ENCODE measurements at regions not wholly inside any gene's neighbourhood (a gene's known extent, or its start where the extent isn't known, plus 50 kb on each side); places are given as distances from the start of the nearest gene placed in this dataset.
"Not testable (repeated sequence)": the region's sequence is repeated elsewhere in the genome, so short reads cannot be mapped to it uniquely, and the experiment has no call there.

DNA sequence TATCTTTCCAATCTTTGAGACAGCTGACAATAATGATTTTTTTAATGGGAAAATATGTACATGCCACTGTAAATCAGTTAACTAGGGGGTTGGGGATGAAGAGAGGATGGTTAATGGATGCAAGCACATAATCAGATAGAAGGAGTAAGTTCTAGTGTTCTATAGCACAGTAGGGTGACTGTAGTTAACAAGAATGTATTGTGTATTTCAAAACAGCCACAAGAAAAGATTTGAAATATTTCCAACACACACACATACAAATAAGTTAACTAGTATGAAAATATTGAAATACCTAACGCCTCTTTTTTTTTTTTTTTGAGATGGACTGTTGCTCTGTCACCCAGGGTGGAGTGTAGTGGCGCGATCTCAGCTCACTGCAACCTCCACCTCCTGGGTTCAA is 153.4 kb upstream of the SALL4 start:
- DNase-seq, result no peak

DNA sequence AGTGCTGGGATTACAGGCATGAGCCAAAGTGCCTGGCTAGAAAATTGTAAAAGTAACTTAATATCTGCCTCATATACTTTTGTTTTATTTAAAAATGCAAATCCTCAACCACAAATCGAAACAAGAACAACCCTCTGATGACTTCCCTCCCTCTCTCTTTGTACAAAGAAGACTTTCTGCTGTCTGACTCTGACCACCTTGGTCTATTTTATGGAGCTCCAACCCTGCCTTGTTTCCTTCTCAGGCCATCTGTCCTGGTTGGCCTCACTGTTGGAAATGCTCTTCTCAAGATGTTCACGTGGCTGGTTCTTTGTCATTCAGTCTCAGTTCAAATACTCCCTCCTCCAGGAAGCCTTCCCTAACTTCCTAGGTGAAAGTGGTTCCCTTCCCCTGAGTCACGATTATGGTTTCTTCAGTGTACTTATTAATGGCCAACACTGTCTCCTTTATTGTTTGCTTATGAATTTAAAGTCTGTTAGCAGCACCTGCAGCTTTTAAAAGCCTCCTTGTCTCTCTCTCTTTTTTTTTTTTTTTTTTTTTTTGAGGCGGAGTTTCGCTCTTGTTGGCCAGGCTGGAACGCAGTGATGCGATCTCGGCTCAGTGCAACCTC is 151.5 kb upstream of the SALL4 start:
- DNase-seq, result no peak

DNA sequence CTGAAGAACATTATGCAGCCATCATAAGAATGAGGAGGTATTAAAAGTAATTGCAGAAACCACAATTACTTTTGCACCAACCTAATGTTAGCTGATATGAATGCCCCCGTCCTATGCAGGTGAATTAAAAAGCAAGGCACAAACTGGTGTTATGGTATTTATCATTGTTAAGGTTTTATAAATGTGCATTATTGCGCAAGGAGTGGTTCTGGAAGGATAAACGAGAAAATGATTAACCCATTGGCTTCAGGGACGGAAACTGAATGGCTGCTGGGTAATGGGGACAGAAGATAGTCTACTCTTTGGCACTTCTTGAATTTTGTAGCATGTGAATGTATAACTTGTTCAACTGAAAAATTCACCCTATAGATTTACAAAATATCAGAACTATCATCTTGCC is 148.6 kb upstream of the SALL4 start:
- DNase-seq, result no peak

DNA sequence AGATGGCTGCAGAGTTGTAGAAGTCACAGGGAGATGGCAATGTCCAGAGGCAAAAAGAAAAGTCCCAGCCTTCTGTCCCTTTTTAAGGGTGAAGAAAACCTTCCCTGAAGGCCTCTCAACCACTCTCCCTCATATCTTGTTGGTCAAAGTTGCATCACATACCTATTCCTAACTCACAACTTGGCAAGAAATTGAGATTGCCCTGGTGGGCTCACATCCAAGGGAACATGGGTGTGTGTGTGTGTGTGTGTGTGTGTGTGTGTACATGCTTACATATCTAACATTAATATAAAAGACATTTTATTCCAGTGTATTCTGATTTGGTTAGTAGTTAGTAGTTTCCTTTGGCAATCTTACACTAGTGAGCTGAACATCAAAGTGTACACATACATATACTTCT is 144.3 kb upstream of the SALL4 start:
- DNase-seq, result no peak

DNA sequence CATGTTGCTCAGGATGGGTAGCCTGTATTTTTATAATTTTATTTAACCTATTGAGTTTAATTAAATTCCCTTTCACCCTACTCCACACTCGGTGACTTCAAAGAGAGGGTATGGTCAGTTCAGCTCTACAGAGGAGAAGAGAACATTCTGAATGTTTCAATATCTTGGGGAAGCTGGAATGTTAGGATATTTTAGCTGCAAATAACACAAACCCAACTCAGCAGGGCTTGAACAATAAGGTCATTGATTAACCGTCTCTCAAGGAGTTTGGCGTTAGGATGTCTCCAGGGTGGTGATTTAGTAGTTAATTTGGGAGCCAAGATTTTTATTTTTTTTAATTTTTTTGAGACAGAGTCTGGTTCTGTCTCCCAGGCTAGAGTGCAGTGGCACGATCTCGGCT is 143.6 kb upstream of the SALL4 start:
- no peak for DNase-seq

DNA sequence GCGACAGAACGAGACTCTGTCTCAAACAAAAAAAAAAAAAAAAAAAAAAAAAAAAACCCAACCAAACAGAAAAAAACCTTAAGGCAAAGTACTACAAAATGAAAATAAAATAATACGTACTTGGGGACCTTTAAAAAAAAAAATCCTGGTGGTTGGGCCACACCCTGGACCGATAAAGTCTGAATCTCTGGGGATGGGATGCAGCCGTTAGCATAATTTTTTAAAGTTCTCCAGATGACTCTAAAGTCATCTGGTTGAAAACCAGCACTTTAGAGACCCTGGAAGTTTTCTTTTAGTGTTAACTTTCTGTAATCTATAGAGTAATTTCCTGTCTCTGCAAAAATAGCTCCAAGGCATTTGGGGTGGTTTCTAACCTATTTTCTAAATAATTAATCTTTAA is 142.9 kb upstream of the SALL4 start:
- no peak for DNase-seq

DNA sequence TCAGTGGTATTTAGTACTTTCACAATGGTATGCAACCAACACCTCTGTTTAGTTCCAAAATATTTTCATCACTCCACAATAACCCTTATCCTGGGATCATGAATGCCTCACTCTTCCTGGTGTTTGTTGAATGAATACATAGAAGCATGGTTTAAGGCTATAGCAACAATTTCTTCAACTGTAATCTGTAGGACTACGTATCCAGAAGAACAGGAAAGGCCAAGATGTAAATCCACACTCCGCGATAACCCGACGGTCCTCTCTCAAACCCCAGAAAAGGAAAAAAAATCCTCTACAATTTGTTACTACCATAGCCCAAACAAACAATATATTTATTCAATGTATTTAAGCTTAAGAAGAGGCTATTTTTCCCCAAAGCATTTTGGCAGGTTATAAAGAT is 141.4 kb upstream of the SALL4 start:
- no peak for DNase-seq

DNA sequence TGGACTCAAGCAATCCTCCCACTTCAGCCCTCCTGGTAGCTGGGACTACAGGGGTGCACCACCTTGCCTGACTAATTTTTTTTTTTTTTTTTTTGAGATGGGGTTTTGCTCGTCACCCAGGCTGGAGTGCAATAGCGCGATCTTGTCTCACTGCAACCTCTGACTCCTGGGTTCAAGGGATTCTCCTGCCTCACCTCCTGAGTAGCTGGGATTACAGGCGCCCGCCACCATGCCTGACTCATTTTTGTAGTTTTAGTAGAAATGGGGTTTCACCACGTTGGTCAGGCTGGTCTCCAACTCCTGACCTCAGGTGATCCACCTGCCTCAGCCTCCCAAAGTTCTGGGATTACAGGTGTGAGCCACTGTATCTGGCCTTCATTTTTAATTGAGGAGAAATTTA is 141.0 kb upstream of the SALL4 start:
- DNase-seq, result not testable (repeated sequence)

DNA sequence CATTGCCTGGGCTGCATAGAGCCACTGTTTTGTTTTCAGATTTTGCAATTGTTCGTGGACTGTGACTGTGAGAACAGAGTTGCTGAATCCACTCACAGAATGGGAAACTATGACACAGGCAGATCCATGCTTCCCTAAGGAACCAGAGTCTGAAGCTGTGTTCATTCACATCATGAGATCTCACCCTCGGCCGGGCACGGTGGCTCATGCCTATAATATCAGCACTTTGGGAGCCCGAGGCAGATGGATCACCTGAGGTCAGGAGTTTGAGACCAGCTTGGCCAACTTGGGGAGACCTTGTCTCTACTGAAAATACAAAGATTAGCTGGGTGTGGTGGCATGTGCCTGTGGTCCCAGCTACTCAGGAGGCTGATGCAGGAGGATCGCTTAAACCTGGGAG is 139.2 kb upstream of the SALL4 start:
- no peak for DNase-seq

DNA sequence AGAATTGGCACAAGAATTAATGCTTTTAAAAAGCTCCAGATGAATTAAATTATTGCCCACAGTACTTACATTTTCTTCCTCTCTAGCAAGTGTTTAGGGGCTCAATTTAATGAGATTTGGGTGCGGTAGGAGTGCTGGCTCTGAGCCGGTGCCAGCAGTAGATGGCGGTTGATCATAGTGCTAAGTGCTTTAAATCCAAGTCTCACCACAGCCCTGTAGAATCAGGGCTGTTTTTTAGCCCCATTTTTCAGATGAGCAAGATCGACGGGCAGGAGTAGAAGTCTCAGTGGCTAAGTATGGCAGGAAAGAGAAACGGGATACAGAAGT is 136.9 kb upstream of the SALL4 start:
- no peak for DNase-seq

DNA sequence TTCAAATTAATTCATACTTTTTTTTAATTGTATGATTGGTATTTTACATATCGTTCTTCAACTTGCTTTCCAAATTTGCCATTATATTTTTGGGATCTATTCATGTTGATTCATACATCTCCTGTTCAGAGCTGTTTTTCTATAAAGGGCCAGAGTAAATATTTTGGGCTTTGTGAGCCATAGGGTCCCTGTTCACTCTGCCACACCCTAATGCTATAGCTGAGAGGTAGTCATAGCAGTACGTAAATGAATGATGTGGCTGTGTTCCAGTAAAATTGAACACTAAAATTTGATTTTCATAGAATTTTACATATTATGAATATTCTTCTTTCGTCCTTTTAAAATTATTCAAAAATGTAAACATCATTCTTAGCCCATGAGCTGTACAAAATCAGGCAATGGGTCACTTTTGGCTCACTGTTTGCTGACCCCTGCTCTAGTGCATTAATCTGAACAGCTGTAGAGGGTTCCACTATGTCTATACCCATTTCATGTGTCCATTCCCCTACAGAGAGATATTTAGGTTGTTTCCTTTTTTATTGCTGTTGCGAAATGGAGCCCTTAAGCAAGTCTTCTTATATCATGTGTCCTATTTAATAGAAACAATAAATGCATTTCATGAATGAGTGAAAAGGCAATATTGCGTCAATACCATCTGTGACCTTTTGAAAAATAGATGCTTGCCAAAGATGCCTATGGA is 136.4 kb upstream of the SALL4 start:
- DNase-seq, result peak; percentile 91

DNA sequence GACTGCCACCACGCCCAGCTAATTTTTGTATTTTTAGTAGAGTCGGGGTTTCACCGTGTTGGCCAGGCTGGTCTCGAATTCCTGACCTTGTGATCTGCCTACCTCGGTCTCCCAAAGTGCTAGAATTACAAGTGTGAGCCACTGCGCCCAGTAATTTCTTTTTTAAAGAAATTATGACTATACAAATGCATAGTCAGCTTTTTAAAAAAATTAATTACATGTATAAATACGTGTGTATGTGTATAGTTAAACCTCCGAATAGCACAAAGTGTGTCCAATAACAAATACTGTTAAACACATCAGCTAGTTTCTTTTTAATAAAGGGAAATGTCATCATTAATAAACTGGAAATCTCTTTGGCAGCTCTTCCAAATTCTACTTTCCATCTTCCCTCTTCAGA is 135.5 kb upstream of the SALL4 start:
- DNase-seq, result no peak

DNA sequence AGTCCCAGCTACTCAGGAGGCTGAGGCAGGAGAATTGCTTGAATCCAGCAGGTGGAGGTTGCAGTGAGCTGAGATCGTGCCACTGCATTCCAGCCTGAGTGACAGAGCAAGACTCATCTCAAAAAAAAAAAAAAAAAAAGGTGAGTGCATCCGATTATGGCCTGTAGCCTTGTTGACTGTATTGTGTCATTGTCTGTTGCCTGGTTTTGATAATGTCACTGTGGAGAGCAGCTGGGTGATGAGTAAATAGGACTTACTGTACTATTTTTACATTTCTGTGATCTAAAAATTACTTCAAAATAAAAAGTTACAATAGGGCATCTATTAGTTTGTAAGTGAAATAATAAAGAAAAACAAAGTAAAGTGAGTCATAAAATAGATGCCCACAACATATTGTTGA is 134.1 kb upstream of the SALL4 start:
- DNase-seq, result no peak

DNA sequence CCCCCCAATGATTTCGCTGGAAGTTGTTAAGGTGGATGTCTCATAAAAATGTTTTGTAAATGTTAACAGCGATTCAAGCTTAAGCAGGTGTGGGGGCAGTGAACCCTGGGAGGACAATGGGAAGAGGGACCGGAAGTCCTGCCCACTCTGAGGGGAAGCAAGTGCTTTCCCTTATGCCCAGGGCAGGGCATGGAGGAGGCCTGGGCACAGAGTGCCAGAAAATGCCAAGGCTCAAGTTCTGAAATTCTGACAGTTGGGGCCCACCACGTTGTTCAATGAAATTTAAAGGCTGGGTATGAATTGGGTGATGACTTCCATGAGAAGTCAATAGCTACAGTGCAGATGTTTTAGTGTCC is 132.7 kb upstream of the SALL4 start:
- no peak for DNase-seq

DNA sequence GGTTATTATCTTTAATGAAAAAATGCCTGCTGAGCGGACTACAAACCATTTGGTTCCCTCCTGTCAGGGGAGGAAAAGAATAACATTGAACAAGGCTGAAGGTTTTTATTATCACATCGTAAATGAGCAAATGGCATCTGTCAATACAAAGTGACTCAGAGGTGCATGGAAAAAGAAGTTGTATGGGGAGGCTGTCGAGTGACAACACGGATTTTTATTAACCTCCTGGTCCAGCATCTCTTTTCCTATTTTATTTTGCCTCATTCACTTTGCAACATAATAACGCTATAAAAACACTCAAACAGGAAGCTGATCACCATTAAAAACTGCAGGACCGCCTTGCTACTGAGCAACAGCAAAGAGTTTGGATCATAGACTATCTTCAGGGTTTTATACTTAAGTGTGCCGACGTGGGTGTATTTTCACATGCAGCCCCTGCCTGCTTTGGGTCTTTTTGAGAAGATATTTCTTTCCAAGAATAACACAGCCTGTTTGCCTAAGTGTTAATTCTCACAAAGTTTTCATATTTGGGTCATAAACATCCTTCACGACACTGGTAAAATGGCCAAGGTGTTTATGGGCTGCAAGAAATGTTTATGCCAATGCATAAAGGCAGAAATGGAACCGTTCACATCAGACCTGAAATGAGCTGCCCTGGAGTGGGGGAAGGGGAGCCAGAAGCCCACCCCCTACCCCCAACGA is 132.1 kb upstream of the SALL4 start:
- DNase-seq, result peak; percentile 92

DNA sequence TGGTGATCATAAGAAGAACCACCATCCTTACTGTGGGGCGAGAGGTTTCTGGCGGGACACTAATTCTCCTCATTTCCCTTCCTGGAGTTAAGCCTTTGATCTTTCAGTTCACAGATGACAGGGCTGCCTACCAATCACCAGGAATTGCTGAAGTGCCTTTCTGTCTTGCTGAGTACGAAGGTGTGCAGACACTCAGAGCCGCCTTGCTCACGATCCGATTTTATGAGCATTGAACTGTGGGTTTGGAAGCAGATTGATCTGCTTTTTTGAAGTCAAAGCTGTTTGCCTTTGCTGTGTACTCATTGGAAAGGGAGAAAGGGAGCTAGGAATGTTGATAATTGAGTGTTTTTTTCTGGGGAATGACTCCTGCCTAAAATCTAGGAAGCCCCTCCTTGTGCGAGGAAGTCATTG is 129.1 kb upstream of the SALL4 start:
- DNase-seq, result no peak

DNA sequence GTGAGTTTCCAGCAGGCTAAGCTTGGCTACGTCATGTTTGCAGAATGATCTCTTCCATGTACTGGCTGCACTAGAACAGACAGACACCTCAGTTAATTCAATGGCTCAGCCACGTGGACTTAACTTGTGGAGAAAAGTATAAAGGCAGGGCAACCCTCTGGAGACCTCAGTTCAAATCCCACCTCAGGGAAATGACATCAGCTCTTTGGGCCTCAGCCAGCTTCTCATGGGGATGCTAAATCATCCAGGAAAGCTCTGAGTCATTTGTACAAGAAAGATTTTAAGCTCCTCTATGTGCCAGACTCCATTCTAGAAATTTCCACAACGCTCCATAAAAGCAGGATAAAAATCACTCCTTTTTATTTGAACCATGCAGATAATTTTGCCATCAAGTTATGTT is 128.5 kb upstream of the SALL4 start:
- DNase-seq, result peak; percentile 8

DNA sequence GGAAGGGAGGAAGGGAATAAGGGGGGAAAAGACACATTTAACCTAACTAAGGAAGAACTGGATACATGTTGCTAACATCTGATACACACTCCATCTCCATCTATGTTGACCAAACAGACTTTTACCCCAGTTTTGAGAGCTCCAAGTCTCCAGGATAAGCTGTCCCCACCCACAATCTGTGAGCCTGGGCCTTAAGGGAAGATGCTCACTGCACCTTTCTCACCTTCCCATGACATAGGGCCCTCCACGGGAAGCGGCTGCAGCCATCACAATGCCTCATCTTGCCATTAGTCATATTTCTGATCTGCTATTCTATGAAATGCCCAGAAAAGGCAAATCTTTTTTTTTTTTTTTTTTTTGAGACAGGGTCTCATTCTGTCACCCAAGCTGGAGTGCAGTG is 126.6 kb upstream of the SALL4 start:
- no peak for DNase-seq

DNA sequence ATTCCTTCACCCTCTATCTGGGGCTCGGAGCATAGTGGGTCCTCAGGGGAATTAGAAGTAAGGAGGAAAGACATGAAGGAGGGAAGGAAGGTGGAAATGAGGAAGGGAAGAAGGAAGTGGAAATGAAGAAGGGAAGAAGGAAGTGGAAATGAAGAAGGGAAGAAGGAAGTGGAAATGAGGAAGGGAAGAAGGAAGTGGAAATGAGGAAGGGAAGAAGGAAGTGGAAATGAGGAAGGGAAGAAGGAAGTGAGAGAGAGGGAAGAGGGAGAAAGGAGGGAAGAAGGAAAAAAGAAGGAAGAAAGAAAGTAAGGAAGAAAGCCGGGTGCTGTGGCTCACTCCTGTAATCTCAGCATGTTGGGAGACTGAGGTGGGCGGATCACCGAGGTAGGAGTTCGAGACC is 125.6 kb upstream of the SALL4 start:
- not testable (repeated sequence) for DNase-seq

DNA sequence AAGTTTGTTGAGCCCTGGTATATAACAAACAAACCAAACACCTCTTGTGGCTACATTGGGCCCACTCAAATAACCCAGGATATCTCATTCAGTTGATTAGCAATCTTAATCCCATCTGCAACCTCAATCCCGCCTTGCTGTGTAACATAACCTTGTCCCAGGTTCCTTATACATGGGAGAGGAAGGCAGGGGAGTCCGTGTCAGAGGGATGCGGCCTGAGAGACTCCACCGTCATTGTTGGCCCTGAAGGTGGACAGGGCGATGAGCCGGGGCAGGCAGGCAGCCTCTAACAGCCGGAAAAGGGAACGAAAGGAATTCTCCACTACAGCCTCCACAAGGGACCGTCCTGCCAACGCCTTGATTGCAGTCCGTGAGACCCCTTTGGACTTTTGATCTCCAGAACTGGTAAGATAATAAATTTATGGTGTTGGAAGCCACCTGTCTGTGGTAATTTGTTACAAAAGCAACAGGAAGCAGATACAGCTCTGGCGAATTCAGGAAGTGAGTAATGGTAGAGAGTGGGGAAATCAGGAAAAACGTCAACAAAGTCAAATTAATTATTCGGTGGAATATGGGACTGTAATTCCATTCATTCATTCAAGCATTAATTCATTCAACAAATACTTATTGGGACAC is 124.5 kb upstream of the SALL4 start:
- DNase-seq, result no peak

DNA sequence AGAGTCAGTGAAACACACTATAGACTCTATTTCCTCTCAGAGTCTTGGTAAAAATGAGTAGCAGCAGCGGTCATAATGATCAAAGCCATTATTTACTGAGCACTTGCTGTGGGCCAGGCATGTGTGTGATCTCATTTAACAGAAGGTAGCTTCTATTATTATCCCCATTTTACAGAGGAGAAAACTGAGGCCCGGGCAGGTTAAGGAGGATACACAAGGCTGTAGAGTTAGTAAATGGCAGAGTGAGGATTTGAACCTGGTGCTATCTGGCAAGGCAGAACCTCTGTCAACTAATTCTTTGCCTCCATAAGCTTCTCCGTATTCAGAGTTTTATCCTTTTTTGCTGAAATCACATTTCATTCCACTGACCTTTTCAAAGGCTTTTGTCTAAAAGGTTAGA is 122.2 kb upstream of the SALL4 start:
- no peak for DNase-seq

DNA sequence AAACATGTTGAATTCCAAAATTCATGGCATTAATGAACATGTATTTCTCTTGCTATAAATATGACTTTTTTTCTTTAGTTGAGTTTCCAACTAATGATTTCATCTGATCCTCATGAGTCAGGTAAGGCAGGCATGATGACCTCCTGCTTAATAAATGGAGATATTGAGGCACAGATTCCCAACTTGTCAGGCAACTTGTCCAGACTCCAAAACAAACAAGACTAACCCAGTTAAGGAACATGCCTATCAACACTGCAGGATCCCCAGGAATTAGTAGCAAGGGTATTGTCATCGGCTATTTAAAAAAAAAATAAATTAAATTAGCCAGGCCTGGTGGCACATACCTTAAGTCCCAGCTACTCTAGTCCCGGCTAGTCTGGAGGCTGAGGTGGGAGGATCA is 121.3 kb upstream of the SALL4 start:
- no peak for DNase-seq

DNA sequence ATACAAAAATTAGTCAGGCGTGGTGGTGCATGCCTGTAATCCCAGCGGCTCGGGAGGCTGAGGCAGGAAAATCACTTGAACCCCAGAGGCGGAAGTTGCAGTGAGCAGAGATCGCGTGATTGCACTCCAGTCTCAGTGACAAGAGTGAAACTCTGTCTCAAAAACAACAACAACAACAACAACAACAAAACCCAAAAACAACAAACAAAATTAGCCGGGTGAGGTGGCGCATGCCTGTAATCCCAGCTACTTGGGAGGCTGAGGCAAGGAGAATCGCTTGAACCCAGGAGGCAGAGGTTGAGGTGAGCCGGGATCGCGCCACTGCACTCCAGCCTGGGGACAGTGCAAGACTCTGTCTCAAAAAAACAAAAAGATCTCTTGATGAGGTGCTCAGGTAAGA is 120.5 kb upstream of the SALL4 start:
- DNase-seq, result not testable (repeated sequence)

DNA sequence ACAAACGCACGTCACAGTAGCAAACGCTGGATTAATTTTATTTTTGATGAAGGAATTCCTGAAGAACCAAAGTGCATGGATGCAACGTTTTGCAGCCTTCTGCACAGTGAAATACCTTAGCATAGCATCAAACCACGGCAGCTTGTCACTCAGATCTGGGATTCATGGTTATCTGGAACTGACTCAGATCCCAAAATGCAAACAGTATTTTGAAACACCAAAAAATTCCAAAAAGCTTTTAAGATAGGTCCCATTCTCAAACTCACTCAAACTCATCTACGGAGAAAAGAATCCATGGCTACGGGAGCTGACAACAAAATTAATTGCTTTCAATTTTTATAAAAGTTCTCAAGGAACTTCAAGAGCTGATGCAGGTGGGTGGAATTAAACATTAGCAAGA is 116.2 kb upstream of the SALL4 start:
- no peak for DNase-seq
